ENCODE measurements at regions not wholly inside any gene's neighbourhood (a gene's known extent, or its start where the extent isn't known, plus 50 kb on each side); places are given as distances from the start of the nearest gene placed in this dataset.

DNA sequence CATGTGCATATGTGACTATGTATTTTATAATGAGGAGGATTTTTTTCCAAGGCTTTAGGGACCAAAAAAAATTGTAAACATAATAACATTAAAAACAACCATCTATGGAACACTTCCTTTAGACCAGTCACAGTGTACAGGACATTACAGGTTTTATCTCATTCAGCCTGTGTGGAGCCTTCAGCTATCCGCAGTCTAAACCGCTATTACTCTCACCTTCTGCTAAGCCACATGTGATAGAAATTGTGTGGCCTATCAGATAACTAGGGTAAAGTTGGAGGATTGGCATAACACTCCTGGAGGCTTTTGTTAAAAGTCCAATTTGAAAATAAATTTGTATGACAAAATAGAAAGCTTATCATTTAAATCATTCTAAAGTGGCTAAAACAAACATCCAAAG, 281.2 kb upstream of the TMTC1 start:
- H3K36me3 ChIP-seq (replicated peaks in 1 of 2; ENCODE audit: control insufficient read depth in 1 of 2, insufficient read depth in 2 of 2, low read length in 2 of 2) = no peaks in the 10 kb centered on the region
- H3K4me2 ChIP-seq (replicated peaks; ENCODE audit: extremely low read depth, low read length, poor library complexity, severe bottlenecking) = no peak overlapping the region
- TF ChIP-seq, protein P1, sequence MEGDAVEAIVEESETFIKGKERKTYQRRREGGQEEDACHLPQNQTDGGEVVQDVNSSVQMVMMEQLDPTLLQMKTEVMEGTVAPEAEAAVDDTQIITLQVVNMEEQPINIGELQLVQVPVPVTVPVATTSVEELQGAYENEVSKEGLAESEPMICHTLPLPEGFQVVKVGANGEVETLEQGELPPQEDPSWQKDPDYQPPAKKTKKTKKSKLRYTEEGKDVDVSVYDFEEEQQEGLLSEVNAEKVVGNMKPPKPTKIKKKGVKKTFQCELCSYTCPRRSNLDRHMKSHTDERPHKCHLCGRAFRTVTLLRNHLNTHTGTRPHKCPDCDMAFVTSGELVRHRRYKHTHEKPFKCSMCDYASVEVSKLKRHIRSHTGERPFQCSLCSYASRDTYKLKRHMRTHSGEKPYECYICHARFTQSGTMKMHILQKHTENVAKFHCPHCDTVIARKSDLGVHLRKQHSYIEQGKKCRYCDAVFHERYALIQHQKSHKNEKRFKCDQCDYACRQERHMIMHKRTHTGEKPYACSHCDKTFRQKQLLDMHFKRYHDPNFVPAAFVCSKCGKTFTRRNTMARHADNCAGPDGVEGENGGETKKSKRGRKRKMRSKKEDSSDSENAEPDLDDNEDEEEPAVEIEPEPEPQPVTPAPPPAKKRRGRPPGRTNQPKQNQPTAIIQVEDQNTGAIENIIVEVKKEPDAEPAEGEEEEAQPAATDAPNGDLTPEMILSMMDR (IDR thresholded peaks at IDR 0.05) = no peak
- no peak overlapping the region for H3K27ac Mint-ChIP-seq
- H3K27ac ChIP-seq (ENCODE audit: low read depth in 1 of 2, low read length in 2 of 2) = no peak overlapping the region
- no peak overlapping the region for H3K4me3 ChIP-seq (replicated peaks in 1 of 3; ENCODE audit: low read depth in 2 of 3, low read length in 3 of 3)
- H3K79me2 ChIP-seq (ENCODE audit: insufficient read depth, low read length) = no peaks in the 10 kb centered on the region
- H3K4me1 ChIP-seq (ENCODE audit: control insufficient read depth in 1 of 2, insufficient read depth in 2 of 2, low read length in 2 of 2) = no peaks in the 10 kb centered on the region
- DNase-seq = no peak
- H3K27me3 ChIP-seq (ENCODE audit: control insufficient read depth in 2 of 2, insufficient read depth in 2 of 2, low read length in 2 of 2) = no peaks in the 10 kb centered on the region
- no CpG with 5 or more reads among the region's 2 CpGs for WGBS (ENCODE audit: insufficient coverage)
- H3K27me3 Mint-ChIP-seq (ENCODE audit: low read depth in 3 of 3) = no peaks in the 10 kb centered on the region
- H3K4me3 Mint-ChIP-seq = no peak overlapping the region
- no peaks in the 10 kb centered on the region for H3K4me1 Mint-ChIP-seq
- H3K36me3 Mint-ChIP-seq = no peaks in the 10 kb centered on the region
- H3K9me3 Mint-ChIP-seq = peaks cover 0 to 6% (median 1%) of the 10 kb centered on the region in 7 donors
- H4K20me1 ChIP-seq (ENCODE audit: insufficient read depth, low read length) = no peaks in the 10 kb centered on the region
- no peak overlapping the region for H2AFZ ChIP-seq (ENCODE audit: insufficient read depth, low read depth, low read length, poor library complexity, severe bottlenecking)
- H3K9me3 ChIP-seq (replicated peaks in 1 of 2; ENCODE audit: control insufficient read depth in 1 of 2, insufficient read depth in 1 of 2, low read length in 2 of 2) = peaks cover 0 to under 1% of the 10 kb centered on the region in 2 donors
- intact Hi-C loops (cut with micrococcal nuclease) = no loop called here
- H3K9ac ChIP-seq (ENCODE audit: insufficient read depth, low read length, poor library complexity, severe bottlenecking) = no peak overlapping the region

DNA sequence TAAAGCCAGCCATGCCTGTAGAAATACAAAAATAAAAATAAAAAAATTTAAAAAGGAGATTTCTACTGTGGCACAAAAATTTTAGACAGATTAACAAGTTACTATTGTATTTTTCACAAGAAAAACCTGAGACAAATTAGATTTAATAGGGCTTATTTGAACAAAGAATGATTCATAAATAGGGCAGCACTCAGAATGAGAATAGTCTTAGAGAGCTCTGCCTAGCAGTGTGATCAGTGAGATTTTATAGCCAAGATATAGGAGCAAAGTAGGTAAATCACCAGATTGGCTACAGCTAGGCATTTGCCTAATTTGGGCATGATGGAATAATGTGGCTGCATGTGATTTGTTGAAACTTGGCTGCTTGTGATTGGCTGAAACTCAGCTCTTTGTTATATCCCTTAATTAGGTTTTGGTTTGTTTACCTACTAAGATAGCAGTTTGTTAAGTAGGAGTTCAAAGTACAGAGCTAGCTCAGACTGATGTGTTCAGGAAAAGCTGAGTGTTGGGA, 279.7 kb upstream of the TMTC1 start:
- no peak for DNase-seq
- no peaks in the 10 kb centered on the region for H3K9me3 ChIP-seq (replicated peaks in 1 of 2; ENCODE audit: control insufficient read depth in 1 of 2, insufficient read depth in 1 of 2, low read length in 2 of 2)
- no peak overlapping the region for H3K27ac ChIP-seq (ENCODE audit: low read depth in 1 of 2, low read length in 2 of 2)
- no peaks in the 10 kb centered on the region for H3K4me1 Mint-ChIP-seq
- no peaks in the 10 kb centered on the region for H3K79me2 ChIP-seq (ENCODE audit: insufficient read depth, low read length)
- no peaks in the 10 kb centered on the region for H3K36me3 Mint-ChIP-seq
- no peaks in the 10 kb centered on the region for H3K4me1 ChIP-seq (ENCODE audit: control insufficient read depth in 1 of 2, insufficient read depth in 2 of 2, low read length in 2 of 2)
- H3K4me3 Mint-ChIP-seq = no peak overlapping the region
- H3K9ac ChIP-seq (ENCODE audit: insufficient read depth, low read length, poor library complexity, severe bottlenecking) = no peak overlapping the region
- no peaks in the 10 kb centered on the region for H4K20me1 ChIP-seq (ENCODE audit: insufficient read depth, low read length)
- TF ChIP-seq, protein P1 (IDR thresholded peaks at IDR 0.05) = no peak
- no peaks in the 10 kb centered on the region for H3K27me3 ChIP-seq (ENCODE audit: control insufficient read depth in 2 of 2, insufficient read depth in 2 of 2, low read length in 2 of 2)
- H3K4me3 ChIP-seq (replicated peaks in 1 of 3; ENCODE audit: low read depth in 2 of 3, low read length in 3 of 3) = no peak overlapping the region
- no peak overlapping the region for H2AFZ ChIP-seq (ENCODE audit: insufficient read depth, low read depth, low read length, poor library complexity, severe bottlenecking)
- H3K36me3 ChIP-seq (replicated peaks in 1 of 2; ENCODE audit: control insufficient read depth in 1 of 2, insufficient read depth in 2 of 2, low read length in 2 of 2) = no peaks in the 10 kb centered on the region
- H3K27me3 Mint-ChIP-seq (ENCODE audit: low read depth in 3 of 3) = no peaks in the 10 kb centered on the region
- H3K9me3 Mint-ChIP-seq = no peaks in the 10 kb centered on the region
- no peak overlapping the region for H3K27ac Mint-ChIP-seq
- no peak overlapping the region for H3K4me2 ChIP-seq (replicated peaks; ENCODE audit: extremely low read depth, low read length, poor library complexity, severe bottlenecking)
- intact Hi-C loops (cut with micrococcal nuclease) = no loop called here
